ENCODE measurements at regions not wholly inside any gene's neighbourhood (a gene's known extent, or its start where the extent isn't known, plus 50 kb on each side); places are given as distances from the start of the nearest gene placed in this dataset.

DNA sequence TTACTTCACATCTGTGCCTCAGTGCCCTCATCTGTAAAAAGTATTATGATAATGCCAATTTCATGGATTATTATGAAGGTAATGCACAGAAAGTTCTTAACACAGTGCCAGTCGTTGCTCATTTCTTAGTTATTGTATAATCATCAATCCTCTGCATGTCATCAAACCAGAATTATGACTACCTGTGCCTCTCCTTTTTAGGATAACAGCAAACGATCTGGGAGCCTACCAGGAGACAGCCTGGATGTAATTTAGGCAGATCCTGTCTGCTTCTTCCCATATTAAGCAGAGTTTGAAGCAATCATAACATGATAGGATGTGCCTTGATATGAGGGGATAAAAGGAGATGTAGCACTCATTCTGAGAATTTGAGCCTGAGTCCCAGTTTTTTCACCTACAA is 177.4 kb upstream of the DPT start:
- TF ChIP-seq, protein P1, sequence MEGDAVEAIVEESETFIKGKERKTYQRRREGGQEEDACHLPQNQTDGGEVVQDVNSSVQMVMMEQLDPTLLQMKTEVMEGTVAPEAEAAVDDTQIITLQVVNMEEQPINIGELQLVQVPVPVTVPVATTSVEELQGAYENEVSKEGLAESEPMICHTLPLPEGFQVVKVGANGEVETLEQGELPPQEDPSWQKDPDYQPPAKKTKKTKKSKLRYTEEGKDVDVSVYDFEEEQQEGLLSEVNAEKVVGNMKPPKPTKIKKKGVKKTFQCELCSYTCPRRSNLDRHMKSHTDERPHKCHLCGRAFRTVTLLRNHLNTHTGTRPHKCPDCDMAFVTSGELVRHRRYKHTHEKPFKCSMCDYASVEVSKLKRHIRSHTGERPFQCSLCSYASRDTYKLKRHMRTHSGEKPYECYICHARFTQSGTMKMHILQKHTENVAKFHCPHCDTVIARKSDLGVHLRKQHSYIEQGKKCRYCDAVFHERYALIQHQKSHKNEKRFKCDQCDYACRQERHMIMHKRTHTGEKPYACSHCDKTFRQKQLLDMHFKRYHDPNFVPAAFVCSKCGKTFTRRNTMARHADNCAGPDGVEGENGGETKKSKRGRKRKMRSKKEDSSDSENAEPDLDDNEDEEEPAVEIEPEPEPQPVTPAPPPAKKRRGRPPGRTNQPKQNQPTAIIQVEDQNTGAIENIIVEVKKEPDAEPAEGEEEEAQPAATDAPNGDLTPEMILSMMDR (conservative IDR thresholded peaks at IDR 0.05; ENCODE audit: low read length), result no peak
- no peak for TF ChIP-seq EZH2phosphoT487 (IDR thresholded peaks at IDR 0.05; ENCODE audit: borderline replicate concordance, low read depth, low read length)
